ENCODE measurements at regions not wholly inside any gene's neighbourhood (a gene's known extent, or its start where the extent isn't known, plus 50 kb on each side); places are given as distances from the start of the nearest gene placed in this dataset.

GRCh38 chr12:124517260-124518050 lies 50.0 kb downstream of the NCOR2 start:
- intact Hi-C loops (cut with micrococcal nuclease): no loop called here
- Mint-ChIP-seq H3K4me1 (ENCODE audit: low read depth) (no peaks in the 10 kb centered on the region), H3K27me3 (ENCODE audit: insufficient read depth) (no peaks in the 10 kb centered on the region), H3K9me3 (no peaks in the 10 kb centered on the region), H3K27ac (no peak overlapping the region), H3K4me3 (no peak overlapping the region), H3K36me3 (ENCODE audit: low read depth) (peaks cover 2% of the 10 kb centered on the region)
- no peak for DNase-seq (ENCODE audit: low spot score)

DNA sequence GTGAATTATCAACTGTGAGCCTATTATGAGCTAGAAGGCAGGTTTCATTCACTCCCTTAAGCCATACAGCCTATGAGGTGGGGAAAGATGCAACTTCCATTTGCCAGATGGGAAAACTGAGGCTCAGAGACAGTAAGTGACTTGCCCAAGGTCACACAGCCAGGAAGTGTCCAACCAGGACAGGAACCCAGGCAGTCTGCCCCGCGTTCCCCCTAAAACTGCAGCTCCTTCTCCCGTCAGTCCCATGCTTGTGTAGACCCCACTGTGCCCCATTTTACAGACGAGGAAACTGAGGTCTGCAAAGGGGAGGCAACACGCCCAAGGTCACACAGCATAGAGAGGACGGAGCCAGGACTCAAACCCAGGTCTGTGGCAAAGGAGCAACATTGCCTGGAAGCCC lies 50.6 kb downstream of the NCOR2 start:
- no peak for DNase-seq (ENCODE audit: low spot score)
- Mint-ChIP-seq H3K27me3 (ENCODE audit: insufficient read depth) (no peaks in the 10 kb centered on the region), H3K36me3 (ENCODE audit: low read depth) (peaks cover 3% of the 10 kb centered on the region), H3K9me3 (no peaks in the 10 kb centered on the region), H3K27ac (no peak overlapping the region), H3K4me3 (no peak overlapping the region), H3K4me1 (ENCODE audit: low read depth) (no peaks in the 10 kb centered on the region)
- intact Hi-C loops (cut with micrococcal nuclease): no loop called here

GRCh38 chr12:124515981-124516380 lies 51.4 kb downstream of the NCOR2 start:
- intact Hi-C loops (cut with micrococcal nuclease): no loop called here

DNA sequence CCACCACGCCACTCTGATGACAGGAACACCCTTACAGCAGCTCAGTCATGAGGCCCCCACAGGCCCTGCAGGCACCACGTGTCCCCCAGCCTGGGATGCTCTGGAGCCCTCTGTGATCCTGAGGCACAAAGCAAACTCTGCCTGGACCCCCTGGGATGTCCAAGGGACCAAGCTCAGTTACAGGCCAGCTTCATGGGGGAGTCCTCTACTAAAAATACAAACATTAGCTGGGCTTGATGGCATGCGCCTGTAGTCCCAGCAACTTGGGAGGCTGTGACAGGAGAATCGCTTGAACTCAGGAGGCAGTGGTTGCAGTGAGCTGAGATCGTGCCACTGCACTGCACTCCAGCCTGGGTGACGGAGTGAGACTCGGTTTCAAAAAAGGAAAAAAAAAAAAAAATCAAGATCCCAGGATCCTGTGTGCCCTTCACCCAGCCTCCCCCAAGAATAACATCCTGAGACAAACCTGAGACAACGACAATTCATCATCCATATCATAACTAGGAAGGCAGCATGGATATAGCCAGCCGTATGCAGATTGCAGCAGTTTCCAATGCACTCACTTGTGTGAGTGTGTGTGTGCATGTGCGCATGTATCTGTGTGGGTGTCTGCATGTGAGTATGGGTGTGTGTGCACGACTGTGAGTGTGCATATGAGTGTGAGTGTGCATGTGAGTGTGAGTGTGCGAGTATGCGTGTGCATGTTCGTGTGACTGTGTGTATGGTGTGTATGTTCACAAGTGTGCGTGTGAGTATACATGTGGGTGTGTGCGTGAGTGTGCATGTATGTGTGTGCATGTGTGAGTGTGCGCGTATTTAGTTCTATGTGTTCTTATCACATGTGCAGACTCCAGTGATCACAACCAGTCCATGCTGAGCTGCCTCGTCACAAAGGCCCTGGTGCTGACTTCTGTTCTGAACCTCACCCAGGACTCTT lies 52.1 kb downstream of the NCOR2 start:
- Mint-ChIP-seq H3K4me1 (ENCODE audit: low read depth) (no peaks in the 10 kb centered on the region), H3K36me3 (ENCODE audit: low read depth) (peaks cover 2% of the 10 kb centered on the region), H3K9me3 (no peaks in the 10 kb centered on the region), H3K4me3 (no peak overlapping the region), H3K27me3 (ENCODE audit: insufficient read depth) (no peaks in the 10 kb centered on the region), H3K27ac (no peak overlapping the region)
- intact Hi-C loops (cut with micrococcal nuclease): no loop called here
- no peak for DNase-seq (ENCODE audit: low spot score)

More at GRCh38 chr12:124515981-124516380, 51.4 kb downstream of the NCOR2 start:
- H3K27ac Mint-ChIP-seq: no peak overlapping the region
- no peaks in the 10 kb centered on the region for H3K9me3 Mint-ChIP-seq
- no peaks in the 10 kb centered on the region for H3K4me1 Mint-ChIP-seq (ENCODE audit: low read depth)
- no peak overlapping the region for H3K4me3 Mint-ChIP-seq
- H3K36me3 Mint-ChIP-seq (ENCODE audit: low read depth): peaks cover 2% of the 10 kb centered on the region
- DNase-seq (ENCODE audit: low spot score): no peak
- no peaks in the 10 kb centered on the region for H3K27me3 Mint-ChIP-seq (ENCODE audit: insufficient read depth)

DNA sequence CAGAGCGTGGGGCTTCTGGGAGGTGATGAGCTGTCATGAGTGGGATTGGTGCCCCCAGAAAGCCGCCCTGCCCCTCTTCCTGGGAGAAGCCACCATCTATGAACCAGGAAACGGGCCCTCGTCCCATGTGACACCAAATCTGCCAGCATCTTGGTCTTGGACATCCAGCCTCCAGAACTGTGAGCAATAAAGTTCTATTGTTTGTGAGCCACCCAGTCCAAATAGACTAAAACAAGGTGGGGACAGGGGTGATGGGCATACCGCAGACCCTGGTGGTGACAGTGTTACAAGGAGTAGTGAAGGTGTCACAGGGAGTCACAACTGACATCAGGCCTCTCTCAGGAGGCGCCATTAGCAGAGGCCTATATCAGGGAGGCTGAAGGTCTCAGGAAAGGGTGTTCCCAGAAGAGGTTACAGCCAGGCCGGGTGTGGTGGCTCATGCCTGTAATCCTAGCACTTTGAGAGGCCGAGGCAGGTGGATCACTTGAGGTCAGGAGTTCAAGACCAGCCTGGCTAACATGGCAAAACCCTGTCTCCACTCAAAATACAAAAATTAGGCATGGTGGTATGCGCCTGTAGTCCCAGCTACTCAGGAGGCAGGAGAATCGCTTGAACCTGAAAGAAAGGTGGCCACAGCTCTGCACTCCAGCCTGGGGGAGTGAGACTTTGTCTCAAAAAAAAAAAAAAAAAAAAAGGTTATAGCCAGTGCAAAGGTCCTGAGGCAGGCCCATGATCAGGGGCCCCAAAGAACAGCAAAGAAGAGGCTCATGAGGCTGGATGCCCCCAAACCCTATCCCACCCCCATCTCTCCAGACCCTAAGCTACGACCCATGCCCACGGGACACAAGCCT lies 53.0 kb downstream of the NCOR2 start:
- no peak overlapping the region for H3K4me3 Mint-ChIP-seq
- H3K4me1 Mint-ChIP-seq (ENCODE audit: low read depth): no peaks in the 10 kb centered on the region
- no peaks in the 10 kb centered on the region for H3K27me3 Mint-ChIP-seq (ENCODE audit: insufficient read depth)
- DNase-seq (ENCODE audit: low spot score): no peak
- H3K36me3 Mint-ChIP-seq (ENCODE audit: low read depth): peaks cover 2% of the 10 kb centered on the region
- no peaks in the 10 kb centered on the region for H3K9me3 Mint-ChIP-seq
- intact Hi-C loops (cut with micrococcal nuclease): no loop called here
- no peak overlapping the region for H3K27ac Mint-ChIP-seq

DNA sequence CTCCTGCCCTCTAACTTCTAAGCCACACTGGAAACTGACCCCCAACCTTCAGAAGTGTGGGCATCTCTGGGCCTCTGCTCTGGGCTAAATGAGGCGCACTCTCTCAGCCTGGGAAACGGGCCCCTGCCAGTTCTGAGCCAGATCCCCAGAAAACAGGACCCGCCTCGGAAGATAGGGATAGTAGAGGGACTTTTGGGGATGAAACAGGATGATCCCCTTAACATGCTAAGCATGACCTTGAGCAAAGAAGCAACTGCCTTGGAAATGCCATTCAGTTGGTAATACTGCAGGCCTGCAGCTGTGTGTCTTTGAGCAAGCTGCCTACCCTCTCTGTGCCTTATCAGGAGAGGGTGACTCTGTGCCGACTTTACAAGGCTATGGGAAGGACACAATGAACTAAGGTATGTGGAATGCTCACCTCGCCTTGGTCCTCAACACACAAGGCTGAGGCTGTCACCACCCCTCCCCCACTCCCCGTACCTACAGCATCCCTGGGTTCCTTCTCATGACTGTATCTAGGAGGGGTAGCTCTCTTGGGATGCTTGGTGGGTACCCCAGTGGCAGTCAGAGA lies 54.0 kb downstream of the NCOR2 start:
- Mint-ChIP-seq H3K27me3 (ENCODE audit: insufficient read depth) (no peaks in the 10 kb centered on the region), H3K4me1 (ENCODE audit: low read depth) (no peaks in the 10 kb centered on the region), H3K9me3 (no peaks in the 10 kb centered on the region), H3K4me3 (no peak overlapping the region), H3K36me3 (ENCODE audit: low read depth) (peaks cover 2% of the 10 kb centered on the region), H3K27ac (no peak overlapping the region)
- intact Hi-C loops (cut with micrococcal nuclease): no loop called here
- DNase-seq (ENCODE audit: low spot score): no peak

- H3K9me3 Mint-ChIP-seq: no peaks in the 10 kb centered on the region
- intact Hi-C loops (cut with micrococcal nuclease): no loop called here
- H3K4me3 Mint-ChIP-seq: no peak overlapping the region
- no peaks in the 10 kb centered on the region for H3K27me3 Mint-ChIP-seq (ENCODE audit: insufficient read depth)
- H3K36me3 Mint-ChIP-seq (ENCODE audit: low read depth): peaks cover 2% of the 10 kb centered on the region
- no peak for DNase-seq (ENCODE audit: low spot score)
- no peak overlapping the region for H3K27ac Mint-ChIP-seq
- H3K4me1 Mint-ChIP-seq (ENCODE audit: low read depth): no peaks in the 10 kb centered on the region
Observed at GRCh38 chr12:124512667-124513296, 54.6 kb downstream of the NCOR2 start.

- H3K27me3 Mint-ChIP-seq (ENCODE audit: insufficient read depth): no peaks in the 10 kb centered on the region
- DNase-seq (ENCODE audit: low spot score): no peak
- H3K27ac Mint-ChIP-seq: no peak overlapping the region
- H3K4me1 Mint-ChIP-seq (ENCODE audit: low read depth): no peaks in the 10 kb centered on the region
- H3K4me3 Mint-ChIP-seq: no peak overlapping the region
- H3K9me3 Mint-ChIP-seq: no peaks in the 10 kb centered on the region
- peaks cover 3% of the 10 kb centered on the region for H3K36me3 Mint-ChIP-seq (ENCODE audit: low read depth)
- intact Hi-C loops (cut with micrococcal nuclease): no loop called here
Observed at GRCh38 chr12:124511259-124511985, 56.0 kb downstream of the NCOR2 start.

GRCh38 chr12:124510301-124510970 lies 57.0 kb downstream of the NCOR2 start:
- no peaks in the 10 kb centered on the region for H3K9me3 Mint-ChIP-seq
- no peak overlapping the region for H3K4me3 Mint-ChIP-seq
- no peaks in the 10 kb centered on the region for H3K27me3 Mint-ChIP-seq (ENCODE audit: insufficient read depth)
- H3K4me1 Mint-ChIP-seq (ENCODE audit: low read depth): no peaks in the 10 kb centered on the region
- peaks cover 3% of the 10 kb centered on the region for H3K36me3 Mint-ChIP-seq (ENCODE audit: low read depth)
- no peak for DNase-seq (ENCODE audit: low spot score)
- no peak overlapping the region for H3K27ac Mint-ChIP-seq
- intact Hi-C loops (cut with micrococcal nuclease): no loop called here

GRCh38 chr12:124509676-124510300 lies 57.6 kb downstream of the NCOR2 start:
- DNase-seq (ENCODE audit: low spot score): no peak
- Mint-ChIP-seq H3K27me3 (ENCODE audit: insufficient read depth) (no peaks in the 10 kb centered on the region), H3K27ac (no peak overlapping the region), H3K4me3 (no peak overlapping the region), H3K4me1 (ENCODE audit: low read depth) (no peaks in the 10 kb centered on the region), H3K9me3 (no peaks in the 10 kb centered on the region), H3K36me3 (ENCODE audit: low read depth) (peaks cover 3% of the 10 kb centered on the region)
- intact Hi-C loops (cut with micrococcal nuclease): no loop called here

GRCh38 chr12:124509300-124509675 lies 58.1 kb downstream of the NCOR2 start:
- no peaks in the 10 kb centered on the region for H3K9me3 Mint-ChIP-seq
- no peak overlapping the region for H3K4me3 Mint-ChIP-seq
- peaks cover 3% of the 10 kb centered on the region for H3K36me3 Mint-ChIP-seq (ENCODE audit: low read depth)
- no peaks in the 10 kb centered on the region for H3K27me3 Mint-ChIP-seq (ENCODE audit: insufficient read depth)
- no peaks in the 10 kb centered on the region for H3K4me1 Mint-ChIP-seq (ENCODE audit: low read depth)
- H3K27ac Mint-ChIP-seq: no peak overlapping the region
- intact Hi-C loops (cut with micrococcal nuclease): no loop called here
- DNase-seq (ENCODE audit: low spot score): no peak
